VCaP (cell line): ENCODE measurements at regions not wholly inside any gene's neighbourhood (a gene's known extent, or its start where the extent isn't known, plus 50 kb on each side); places are given as distances from the start of the nearest gene placed in this dataset.

Experiments
- H3K27ac ChIP-seq: fragments of 450-650 bp; 2 replicates; pipeline ENCODE4 v1.5.1; 2017
- CTCF ChIP-seq: fragments of 450-650 bp; conservative IDR thresholded peaks from 2 replicates; pipeline ENCODE4 v1.5.1; 2017; ENCODE audit warnings: mild to moderate bottlenecking, moderate library complexity

GRCh38 chr11:87391496-87391895, 353.8 kb downstream of the TMEM135 start:
- H3K27ac ChIP-seq: no peak overlapping the region
- TF ChIP-seq CTCF: no peak

- no peak overlapping the region for H3K27ac ChIP-seq
- TF ChIP-seq CTCF: no peak
These were observed 346.5 kb downstream of the TMEM135 start for GRCh38 chr11:87384078-87384729.

- no peak overlapping the region for H3K27ac ChIP-seq
- no peak for TF ChIP-seq CTCF
These were observed 336.5 kb downstream of the TMEM135 start for GRCh38 chr11:87374038-87374807.
